ENCODE measurements at regions not wholly inside any gene's neighbourhood (a gene's known extent, or its start where the extent isn't known, plus 50 kb on each side); places are given as distances from the start of the nearest gene placed in this dataset.
A peak's percentile ranks its signal among the peaks of the same experiment; 100 is the strongest.

- TF ChIP-seq JUNB (IDR thresholded peaks at IDR 0.05; ENCODE audit: unreplicated experiment) = no peak
- no peak for TF ChIP-seq ETS1 (IDR thresholded peaks at IDR 0.05)
- no peak for TF ChIP-seq POLR2AphosphoS5 (IDR thresholded peaks at IDR 0.05; ENCODE audit: low read depth)
- TF ChIP-seq NANOG (IDR thresholded peaks at IDR 0.05; ENCODE audit: borderline replicate concordance) = no peak
- no peak for TF ChIP-seq CREB1 (CRISPR knock-in tag; IDR thresholded peaks at IDR 0.05; ENCODE audit: low read depth)
- TF ChIP-seq ZNF114 (CRISPR knock-in tag; IDR thresholded peaks at IDR 0.05) = no peak
- TF ChIP-seq STAT1 (IDR thresholded peaks at IDR 0.05; ENCODE audit: unreplicated experiment) = no peak
- no peak for TF ChIP-seq CTCF (conservative IDR thresholded peaks at IDR 0.05; ENCODE audit: low read depth in 2 of 2)
- TF ChIP-seq EZH2 (IDR thresholded peaks at IDR 0.05; ENCODE audit: low read depth, unreplicated experiment) = no peak
Measured at GRCh38 chr2:52145005-52145404, 1113.1 kb upstream of the NRXN1 start (continued).

GRCh38 chr2:52144590-52144989, 1112.7 kb upstream of the NRXN1 start:
- Mint-ChIP-seq H3K27me3 (ENCODE audit: insufficient read depth, low read depth, poor library complexity) (no peaks in the 10 kb centered on the region), H3K4me3 (no peak overlapping the region), H3K36me3 (ENCODE audit: low read depth) (no peaks in the 10 kb centered on the region), H3K4me1 (peaks cover 3% of the 10 kb centered on the region; the same call in 2 of the 3 replicates), H3K9me3 (no peaks in the 10 kb centered on the region), H3K27ac (no peak overlapping the region)
- Histone ChIP-seq H3K36me3 (ENCODE audit: insufficient read depth) (no peaks in the 10 kb centered on the region), H4K20me1 (replicated peaks; ENCODE audit: insufficient read depth) (no peaks in the 10 kb centered on the region), H3K27ac (ENCODE audit: low read depth) (no peak overlapping the region), H2AFZ (no peak overlapping the region), H3K4me2 (no peak overlapping the region), H3K27me3 (ENCODE audit: insufficient read depth) (no peaks in the 10 kb centered on the region), H3K4me3 (no peak overlapping the region), H3K9me2 (ENCODE audit: insufficient read depth) (no peaks in the 10 kb centered on the region), H3K4me1 (ENCODE audit: insufficient read depth) (no peaks in the 10 kb centered on the region), H3K79me2 (replicated peaks; ENCODE audit: insufficient read depth) (no peaks in the 10 kb centered on the region), H3F3A (replicated peaks; ENCODE audit: low read depth) (no peaks in the 10 kb centered on the region)
- no peak for TF ChIP-seq NANOG (IDR thresholded peaks at IDR 0.05; ENCODE audit: borderline replicate concordance)
- TF ChIP-seq CTCF (conservative IDR thresholded peaks at IDR 0.05; ENCODE audit: low read depth in 2 of 2) = peak; percentile 24 to 47; a peak in 2 of 4 replicates
- no peak; the same call in 2 of the 3 replicates for ATAC-seq
- DNase-seq (ENCODE audit: low spot score) = peak; percentile 42

DNA sequence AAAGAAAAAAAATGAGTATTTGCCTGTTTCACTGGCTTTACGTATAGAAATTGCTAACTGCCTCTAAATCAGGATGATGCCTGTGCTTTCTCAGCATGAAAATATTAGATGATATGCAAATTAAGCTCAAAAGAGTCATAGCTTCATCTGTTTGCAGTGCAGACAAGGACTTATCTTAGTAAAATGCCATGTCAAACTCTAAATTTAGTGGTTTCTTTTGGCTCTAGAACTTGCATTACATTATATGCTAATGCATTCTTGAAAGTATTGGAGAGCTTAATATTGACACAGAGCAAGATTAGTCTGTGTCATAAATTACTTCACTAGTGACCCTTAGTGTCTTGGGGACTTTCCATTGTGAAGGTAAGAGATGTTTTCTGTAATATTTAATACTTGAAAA, 1109.1 kb upstream of the NRXN1 start:
- Mint-ChIP-seq H3K36me3 (ENCODE audit: low read depth) (no peaks in the 10 kb centered on the region), H3K4me1 (peaks cover 3% of the 10 kb centered on the region; the same call in 2 of the 3 replicates), H3K4me3 (no peak overlapping the region), H3K9me3 (no peaks in the 10 kb centered on the region), H3K27ac (no peak overlapping the region), H3K27me3 (ENCODE audit: insufficient read depth, low read depth, poor library complexity) (no peaks in the 10 kb centered on the region)
- H4K20me1 ChIP-seq (replicated peaks; ENCODE audit: insufficient read depth) = no peaks in the 10 kb centered on the region
- no peaks in the 10 kb centered on the region for H3F3A ChIP-seq (replicated peaks; ENCODE audit: low read depth)
- DNase-seq (ENCODE audit: low spot score) = no peak
- H3K9me2 ChIP-seq (ENCODE audit: insufficient read depth) = no peaks in the 10 kb centered on the region
- no peak for ATAC-seq
- no peak overlapping the region for H3K4me3 ChIP-seq
- H2AFZ ChIP-seq = no peak overlapping the region
- no peaks in the 10 kb centered on the region for H3K79me2 ChIP-seq (replicated peaks; ENCODE audit: insufficient read depth)
- no peak overlapping the region for H3K27ac ChIP-seq (ENCODE audit: low read depth)
- no peaks in the 10 kb centered on the region for H3K36me3 ChIP-seq (ENCODE audit: insufficient read depth)
- H3K4me1 ChIP-seq (ENCODE audit: insufficient read depth) = no peaks in the 10 kb centered on the region
- H3K4me2 ChIP-seq = no peak overlapping the region
- no peaks in the 10 kb centered on the region for H3K27me3 ChIP-seq (ENCODE audit: insufficient read depth)
- TF ChIP-seq STAT1 (IDR thresholded peaks at IDR 0.05; ENCODE audit: unreplicated experiment) (no peak), CTCF (conservative IDR thresholded peaks at IDR 0.05; ENCODE audit: low read depth in 2 of 2) (no peak), ZNF331 (CRISPR knock-in tag; IDR thresholded peaks at IDR 0.05; ENCODE audit: low read depth) (no peak), REST (IDR thresholded peaks at IDR 0.05; ENCODE audit: unreplicated experiment) (no peak)

Data from GM23338 (cell line).